Iris pigment epithelial cell (primary cell): ENCODE measurements at regions not wholly inside any gene's neighbourhood (a gene's known extent, or its start where the extent isn't known, plus 50 kb on each side); places are given as distances from the start of the nearest gene placed in this dataset.

Experiments used
- DNase-seq: peaks from one replicate; pipeline ENCODE4 v3.0.0-alpha.2; 2011; ENCODE audit warnings: low read depth

- DNase-seq, result peak; percentile 6
These were observed 405.9 kb downstream of the NR2F2 start for GRCh38 chr15:96736384-96736783.

DNA sequence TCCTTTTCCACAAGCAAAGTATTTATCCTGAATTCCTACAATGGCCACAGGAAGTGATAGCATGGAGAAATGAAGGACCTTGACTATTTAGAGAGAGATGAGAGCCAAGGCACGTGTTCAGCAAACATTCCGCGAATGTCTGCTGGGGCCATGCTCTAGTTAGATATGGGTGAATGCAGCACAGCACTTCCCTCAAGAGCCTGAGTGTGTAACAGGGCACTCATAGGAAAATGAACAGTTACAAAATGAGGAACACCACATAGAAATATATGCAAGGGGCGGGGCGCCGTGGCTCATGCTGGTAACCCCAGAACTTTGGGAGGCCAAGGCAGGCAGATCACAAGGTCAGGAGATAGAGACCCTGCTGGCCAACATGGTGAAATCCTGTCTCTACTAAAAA is 406.9 kb downstream of the NR2F2 start:
- no peak for DNase-seq

GRCh38 chr15:96746665-96747064 is 416.2 kb downstream of the NR2F2 start:
- DNase-seq, result no peak

DNA sequence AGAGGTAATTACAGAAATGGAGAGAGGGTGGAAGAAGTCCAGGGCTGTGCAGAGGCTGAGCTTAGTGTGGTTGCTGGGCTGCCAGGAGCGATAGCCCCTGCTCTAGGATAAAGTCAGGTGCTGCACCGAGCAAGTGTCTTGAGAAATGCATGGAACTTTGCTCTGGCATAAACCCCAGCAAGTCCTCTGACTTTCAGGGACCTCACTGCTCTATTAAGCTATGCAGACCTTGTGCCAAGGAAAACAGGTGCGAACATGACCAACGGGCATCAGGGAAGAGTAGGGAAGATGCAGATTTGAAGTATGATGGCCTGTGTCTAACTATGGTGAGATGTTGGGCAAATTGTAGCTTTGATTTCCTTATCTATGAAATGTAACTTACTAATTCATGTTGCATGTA is 416.8 kb downstream of the NR2F2 start:
- no peak for DNase-seq

GRCh38 chr15:96750361-96750760 is 419.9 kb downstream of the NR2F2 start:
- no peak for DNase-seq

DNA sequence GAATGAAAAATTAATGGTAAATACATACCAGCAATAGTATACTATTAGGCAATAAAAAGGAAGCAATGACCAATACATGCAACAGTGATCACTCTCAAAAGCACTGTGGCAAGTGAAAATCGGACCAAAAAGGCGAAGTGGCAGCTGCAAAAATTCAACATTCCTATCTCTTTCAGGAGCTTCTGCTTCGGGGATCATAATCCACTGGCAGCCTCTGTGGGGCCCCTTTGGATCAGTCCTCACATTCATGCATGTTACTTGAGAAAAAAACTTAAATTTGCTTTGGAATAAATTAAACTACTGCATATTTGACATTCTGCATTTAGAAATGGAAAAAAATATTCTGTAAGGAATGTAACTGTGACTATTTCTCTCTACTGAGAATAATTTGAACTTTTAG is 425.6 kb downstream of the NR2F2 start:
- no peak for DNase-seq

DNA sequence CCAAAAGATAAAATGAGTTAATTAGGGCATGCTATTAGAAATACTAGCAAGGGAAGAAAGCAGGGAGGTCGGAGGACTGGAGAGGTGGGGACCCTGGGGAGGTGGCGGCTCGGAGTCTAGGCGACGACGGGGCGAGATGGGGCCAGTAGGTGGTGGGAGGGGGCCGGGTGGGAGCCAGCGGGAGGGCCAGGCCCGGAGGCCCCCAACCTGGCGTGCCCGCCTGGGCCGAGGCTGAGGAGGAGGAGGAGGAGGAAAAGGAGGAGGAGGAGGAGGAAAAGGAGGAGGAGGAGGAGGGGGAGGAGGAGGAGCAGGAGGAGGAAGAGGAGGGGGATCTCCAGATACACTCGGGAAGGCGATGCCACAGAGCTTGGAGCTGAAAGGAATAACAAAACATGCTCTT is 426.2 kb downstream of the NR2F2 start:
- DNase-seq, result no peak

GRCh38 chr15:96762566-96762965 is 432.1 kb downstream of the NR2F2 start:
- DNase-seq, result no peak

DNA sequence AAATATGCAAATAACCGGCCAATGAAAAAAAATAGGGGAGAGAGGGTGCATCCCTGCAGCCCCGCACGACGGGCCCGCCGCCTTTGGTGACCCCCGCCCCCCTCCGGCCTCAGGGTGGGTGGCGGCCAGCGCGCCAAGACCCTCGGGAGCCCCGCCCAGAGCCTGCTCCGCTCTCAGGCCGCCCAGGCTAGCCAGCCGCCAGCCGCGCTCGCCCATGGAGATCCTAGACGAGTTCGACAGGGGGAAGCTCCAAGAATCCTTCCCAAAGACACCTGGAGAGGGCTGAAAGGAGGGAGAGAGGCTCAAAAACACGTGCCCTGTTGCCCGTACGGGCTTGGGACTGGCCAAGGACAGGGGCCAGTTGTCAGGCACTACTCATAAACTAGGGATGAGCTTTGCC is 434.0 kb downstream of the NR2F2 start:
- DNase-seq, result no peak

GRCh38 chr15:96764946-96765345 is 434.4 kb downstream of the NR2F2 start:
- DNase-seq, result no peak

- no peak for DNase-seq
These were observed 435.9 kb downstream of the NR2F2 start for GRCh38 chr15:96766366-96766765.

DNA sequence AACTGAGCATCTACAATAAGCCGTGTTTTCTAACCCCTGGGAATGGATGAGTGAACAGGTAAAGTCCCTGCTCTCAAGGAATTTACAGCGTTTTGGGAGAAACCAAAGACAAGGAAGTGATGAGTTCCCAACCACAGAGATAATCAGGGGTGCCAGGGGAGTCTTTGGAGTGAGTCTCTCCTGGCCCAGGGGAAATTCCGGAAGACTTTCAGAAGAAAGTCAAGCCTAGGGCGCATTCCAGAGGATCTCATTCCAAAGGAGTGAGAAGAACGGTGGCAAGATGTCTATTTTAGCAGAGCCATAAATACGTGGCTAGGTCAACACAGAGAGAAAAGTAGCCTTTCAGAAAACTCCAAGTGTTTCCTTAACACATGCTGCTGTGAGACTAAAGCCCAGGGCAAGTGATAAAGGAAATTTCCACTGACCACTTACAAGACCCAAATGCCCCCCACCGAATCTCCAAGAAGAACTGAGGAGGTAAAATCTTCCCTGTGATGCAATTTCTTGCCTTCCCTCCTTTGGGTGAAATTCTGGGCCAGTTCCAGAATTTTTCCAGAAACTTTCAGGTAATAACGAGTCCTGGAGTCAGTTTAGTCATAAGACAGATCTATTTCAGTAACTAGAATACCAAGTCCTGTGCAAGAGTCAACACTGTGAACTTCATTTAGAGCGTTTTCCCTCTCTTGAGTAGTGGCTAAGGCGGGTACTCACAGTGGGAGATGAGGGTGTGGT is 437.4 kb downstream of the NR2F2 start:
- DNase-seq, result no peak

DNA sequence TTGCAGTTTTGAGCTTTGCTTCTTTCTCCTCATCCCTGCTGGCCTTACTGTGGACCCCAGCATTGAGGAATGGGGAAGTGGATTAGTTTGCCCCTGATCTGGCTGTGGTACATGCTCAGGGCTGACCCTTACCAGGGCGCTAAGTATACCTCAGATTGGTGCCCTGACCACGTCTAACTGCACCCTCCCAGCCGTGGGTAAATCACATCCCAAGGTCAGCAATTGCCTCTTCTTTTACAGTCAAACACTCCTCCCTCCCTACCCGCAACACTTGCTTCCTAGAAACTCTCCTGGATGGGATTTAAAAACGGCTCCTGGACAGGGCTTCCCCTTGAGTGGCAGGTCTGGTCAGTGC is 437.9 kb downstream of the NR2F2 start:
- no peak for DNase-seq

DNA sequence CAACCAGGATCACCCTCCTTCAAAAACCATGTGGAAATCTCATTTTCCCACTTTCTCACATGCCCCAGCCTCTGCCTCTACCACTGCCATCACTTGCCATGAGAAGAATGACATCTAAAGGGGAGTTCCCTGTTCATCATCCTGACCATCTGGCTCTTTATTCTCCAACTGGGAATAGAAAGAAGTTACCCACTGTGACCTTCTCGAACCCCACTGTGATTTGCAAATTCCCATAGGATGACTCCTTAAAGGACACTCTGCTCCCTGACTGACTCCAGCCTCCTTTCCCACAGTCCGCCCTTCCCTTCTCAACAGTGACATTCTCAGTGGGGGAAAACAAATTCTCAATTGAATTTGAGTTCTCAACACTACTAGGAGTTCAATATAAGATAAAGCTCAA is 440.5 kb downstream of the NR2F2 start:
- DNase-seq, result no peak

GRCh38 chr15:96774216-96774615 is 443.7 kb downstream of the NR2F2 start:
- DNase-seq, result no peak

- DNase-seq, result no peak
These were observed 453.2 kb downstream of the NR2F2 start for GRCh38 chr15:96783746-96784145.

- DNase-seq, result no peak
These were observed 459.5 kb downstream of the NR2F2 start for GRCh38 chr15:96790004-96790403.

GRCh38 chr15:96792216-96792615 is 461.7 kb downstream of the NR2F2 start:
- DNase-seq, result no peak

DNA sequence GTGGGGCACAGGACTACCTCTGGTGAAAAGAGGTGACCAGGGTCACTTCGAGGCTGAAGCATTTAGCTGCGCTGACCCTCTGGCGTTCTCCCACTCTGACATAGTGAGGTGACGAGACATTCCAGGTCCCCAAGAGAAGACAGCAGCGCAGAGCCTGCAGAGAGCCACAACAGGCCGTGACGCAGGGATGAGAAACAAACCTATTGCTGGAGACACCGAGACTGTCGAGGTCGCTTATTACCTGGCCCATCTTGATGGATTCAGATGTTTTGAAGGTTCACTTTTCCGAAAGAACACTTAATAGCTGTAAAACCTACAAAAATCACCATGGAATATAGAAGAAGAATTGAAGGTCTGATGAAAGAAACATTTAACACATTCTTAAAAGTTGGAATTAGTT is 466.3 kb downstream of the NR2F2 start:
- DNase-seq, result no peak

DNA sequence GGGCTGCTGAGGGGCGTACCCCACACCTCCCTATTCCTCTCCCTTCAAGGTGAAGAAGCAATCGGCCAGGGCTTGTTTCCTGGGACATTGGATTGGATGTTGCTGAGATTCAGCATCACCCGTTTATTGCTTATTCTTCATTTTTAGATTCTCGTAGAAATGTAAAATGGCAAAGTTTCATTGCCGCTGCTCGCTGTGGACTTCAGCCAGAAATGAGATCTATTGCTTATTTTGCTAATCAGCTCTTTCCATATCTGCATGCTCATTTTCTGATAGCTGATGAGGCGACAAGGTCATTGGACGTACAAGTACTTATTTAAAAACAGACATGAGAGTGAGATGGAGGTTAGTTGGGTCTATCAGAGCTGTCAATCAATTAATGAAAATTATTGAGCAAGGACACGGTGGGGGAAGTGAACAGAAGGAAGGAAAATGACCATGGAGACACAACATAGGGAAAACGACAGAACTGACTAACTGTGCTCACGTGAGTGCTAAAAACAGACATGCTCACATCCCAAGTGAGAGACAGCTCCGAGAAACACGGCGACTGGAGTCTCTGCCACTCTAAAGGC is 471.2 kb downstream of the NR2F2 start:
- DNase-seq, result no peak

GRCh38 chr15:96802611-96803255 is 472.2 kb downstream of the NR2F2 start:
- no peak for DNase-seq

DNA sequence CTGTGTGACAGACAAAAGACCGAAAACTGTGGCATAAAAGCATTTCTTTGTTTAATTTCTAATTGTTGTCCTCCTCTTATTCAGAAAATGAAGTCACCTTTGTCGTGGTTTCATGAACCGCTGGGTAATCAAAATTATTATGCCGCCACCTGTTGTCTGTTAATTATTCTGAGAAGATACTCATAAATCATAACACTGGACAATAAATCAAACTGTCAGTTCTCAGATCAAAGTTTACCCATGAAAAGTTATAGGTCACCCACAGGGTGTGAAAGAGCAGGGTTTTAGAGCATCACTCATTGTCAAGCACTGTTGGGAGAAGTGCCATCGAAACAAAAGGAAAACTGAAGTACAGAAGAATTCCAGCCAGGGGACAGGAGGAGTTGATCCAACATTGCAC is 474.3 kb downstream of the NR2F2 start:
- DNase-seq, result no peak

GRCh38 chr15:96807361-96807760 is 476.9 kb downstream of the NR2F2 start:
- DNase-seq, result no peak

DNA sequence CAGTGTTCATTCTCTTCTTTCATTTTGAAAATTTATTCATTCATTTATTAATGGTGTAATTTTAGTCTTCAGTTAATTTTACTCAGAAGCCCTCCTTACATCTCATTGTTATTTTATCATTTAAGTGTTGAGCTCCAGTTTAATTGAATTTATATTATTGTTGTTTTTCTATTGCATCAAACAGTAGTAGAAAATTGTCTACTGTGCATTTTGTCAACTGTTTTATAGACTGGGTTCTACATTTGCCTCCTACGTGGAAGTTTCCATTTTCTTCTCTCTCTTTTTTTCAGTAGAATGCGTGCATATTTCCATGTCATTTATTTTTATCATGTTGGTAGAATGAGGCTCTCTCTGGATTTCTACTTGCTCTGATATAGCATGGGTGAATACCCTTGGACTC is 487.4 kb downstream of the NR2F2 start:
- no peak for DNase-seq
